Immature natural killer cell (primary cell): ENCODE measurements at regions not wholly inside any gene's neighbourhood (a gene's known extent, or its start where the extent isn't known, plus 50 kb on each side); places are given as distances from the start of the nearest gene placed in this dataset.

Experiments used
- DNase-seq, 3 donors: peaks; one replicate each; pipeline ENCODE4 v3.0.0; 2022; ENCODE audit warnings: mixed read lengths in 1 of 3
- H3K27ac Mint-ChIP-seq, 6 donors: one replicate each; pipeline ENCODE4 v1.8.0; 2020; ENCODE audit warnings: mixed read lengths in 6 of 6, mild to moderate bottlenecking in 5 of 6, inconsistent platforms in 4 of 6, moderate library complexity in 3 of 6
- H3K27me3 Mint-ChIP-seq, 3 donors: one replicate each; pipeline ENCODE4 v1.8.0; 2020 to 2021; ENCODE audit warnings: low read depth in 3 of 3, mild to moderate bottlenecking in 3 of 3, mixed read lengths in 3 of 3, moderate library complexity in 3 of 3, inconsistent platforms in 1 of 3
- H3K36me3 Mint-ChIP-seq, 3 donors: one replicate each; pipeline ENCODE4 v1.8.0; 2020; ENCODE audit warnings: mixed read lengths in 3 of 3, inconsistent platforms in 2 of 3, mild to moderate bottlenecking in 2 of 3
- H3K4me1 Mint-ChIP-seq, 2 donors: one replicate each; pipeline ENCODE4 v1.8.0; 2020; ENCODE audit warnings: inconsistent platforms in 2 of 2, mild to moderate bottlenecking in 2 of 2, mixed read lengths in 2 of 2, moderate library complexity in 1 of 2
- H3K4me3 Mint-ChIP-seq, 5 donors: one replicate each; pipeline ENCODE4 v1.8.0; 2020; ENCODE audit warnings: mild to moderate bottlenecking in 5 of 5, mixed read lengths in 5 of 5, inconsistent platforms in 3 of 5, moderate library complexity in 3 of 5
- H3K9me3 Mint-ChIP-seq, 6 donors: one replicate each; pipeline ENCODE4 v1.8.0; 2020; ENCODE audit warnings: mild to moderate bottlenecking in 6 of 6, mixed read lengths in 6 of 6, inconsistent platforms in 4 of 6, moderate library complexity in 3 of 6

DNA sequence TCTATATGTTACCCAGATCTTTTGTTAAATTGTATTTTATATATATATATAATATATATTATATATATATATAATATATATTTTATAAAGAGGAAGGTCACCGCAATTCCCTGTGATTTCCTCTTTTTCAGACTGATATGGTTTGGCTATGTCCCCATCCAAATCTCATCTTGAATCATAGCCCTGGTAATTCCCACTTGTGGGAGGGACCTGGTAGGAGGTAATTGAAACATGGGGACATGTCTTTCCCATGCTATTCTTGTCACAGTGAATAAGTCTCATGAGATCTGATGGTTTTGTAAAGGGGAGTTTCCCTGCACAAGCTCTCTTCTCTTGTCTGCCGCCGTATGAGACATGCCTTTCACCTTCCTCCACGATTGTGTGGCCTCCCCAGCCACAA, 157.6 kb downstream of the RAB38 start:
- Mint-ChIP-seq H3K27me3 (peaks cover 0 to 4% (median 0%) of the 10 kb centered on the region in 3 donors), H3K36me3 (no peaks in the 10 kb centered on the region), H3K4me3 (no peak overlapping the region), H3K4me1 (no peaks in the 10 kb centered on the region), H3K27ac (no peak overlapping the region), H3K9me3 (no peaks in the 10 kb centered on the region)
- no peak for DNase-seq

DNA sequence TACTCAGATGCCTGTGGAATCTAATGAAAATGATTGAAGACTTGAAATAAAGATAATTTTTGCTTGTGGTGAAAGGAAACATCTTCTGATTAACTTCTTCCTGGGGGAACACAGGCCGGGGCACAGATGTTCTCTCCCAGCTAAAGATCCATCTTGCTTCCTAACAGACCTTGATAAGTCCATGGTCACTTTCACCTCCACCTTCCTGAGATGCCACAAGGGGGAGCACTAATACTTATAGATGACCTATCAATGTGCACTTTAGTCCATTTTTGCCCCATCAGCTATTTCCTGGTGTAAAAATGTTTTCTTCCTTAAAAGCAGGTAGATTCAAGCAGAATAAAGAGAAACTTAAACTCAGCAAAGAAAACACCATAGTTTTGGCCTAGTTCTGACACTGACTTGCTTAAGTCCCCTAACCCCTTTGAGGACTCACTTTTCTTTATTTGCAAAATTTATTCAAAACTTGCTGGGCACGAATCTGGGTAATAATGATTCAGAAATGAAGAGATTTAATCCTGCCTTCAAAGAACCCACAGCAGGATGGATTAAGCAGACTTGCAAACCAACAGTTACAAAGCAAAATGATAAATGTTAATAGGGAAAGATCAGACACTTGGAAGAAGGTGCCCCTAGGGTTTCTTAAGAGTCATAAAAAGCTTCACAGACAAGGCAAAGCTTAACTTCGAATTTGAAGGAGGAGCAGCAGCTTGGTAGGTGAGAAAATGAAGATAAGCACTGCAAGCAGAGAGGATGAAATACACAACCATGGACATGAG, 158.7 kb downstream of the RAB38 start:
- Mint-ChIP-seq H3K4me1 (no peaks in the 10 kb centered on the region), H3K9me3 (no peaks in the 10 kb centered on the region), H3K4me3 (no peak overlapping the region), H3K36me3 (no peaks in the 10 kb centered on the region), H3K27ac (no peak overlapping the region), H3K27me3 (no peaks in the 10 kb centered on the region)
- peak; percentile 46 to 59 (median 54) for DNase-seq

DNA sequence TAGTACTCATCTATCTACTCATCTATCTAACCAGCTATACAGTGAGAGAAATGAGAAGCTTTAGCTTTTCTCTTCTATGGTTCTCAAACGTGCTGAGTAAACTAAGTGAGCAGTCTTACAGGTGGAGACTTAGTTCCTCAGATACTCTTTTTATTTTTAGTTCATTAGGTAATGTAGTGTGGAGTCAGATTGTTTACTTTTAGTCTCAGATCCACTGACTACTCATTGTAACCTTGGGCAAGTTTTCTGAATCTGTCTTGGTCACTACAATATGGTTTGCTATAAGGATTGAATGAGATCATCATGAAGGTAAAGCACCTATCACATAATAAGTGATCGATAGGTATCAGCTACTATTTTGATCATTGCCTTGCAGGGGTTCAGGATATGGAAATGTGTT, 160.1 kb downstream of the RAB38 start:
- H3K4me3 Mint-ChIP-seq: no peak overlapping the region
- no peaks in the 10 kb centered on the region for H3K4me1 Mint-ChIP-seq
- no peaks in the 10 kb centered on the region for H3K27me3 Mint-ChIP-seq
- H3K9me3 Mint-ChIP-seq: no peaks in the 10 kb centered on the region
- H3K36me3 Mint-ChIP-seq: no peaks in the 10 kb centered on the region
- DNase-seq: no peak
- no peak overlapping the region for H3K27ac Mint-ChIP-seq

DNA sequence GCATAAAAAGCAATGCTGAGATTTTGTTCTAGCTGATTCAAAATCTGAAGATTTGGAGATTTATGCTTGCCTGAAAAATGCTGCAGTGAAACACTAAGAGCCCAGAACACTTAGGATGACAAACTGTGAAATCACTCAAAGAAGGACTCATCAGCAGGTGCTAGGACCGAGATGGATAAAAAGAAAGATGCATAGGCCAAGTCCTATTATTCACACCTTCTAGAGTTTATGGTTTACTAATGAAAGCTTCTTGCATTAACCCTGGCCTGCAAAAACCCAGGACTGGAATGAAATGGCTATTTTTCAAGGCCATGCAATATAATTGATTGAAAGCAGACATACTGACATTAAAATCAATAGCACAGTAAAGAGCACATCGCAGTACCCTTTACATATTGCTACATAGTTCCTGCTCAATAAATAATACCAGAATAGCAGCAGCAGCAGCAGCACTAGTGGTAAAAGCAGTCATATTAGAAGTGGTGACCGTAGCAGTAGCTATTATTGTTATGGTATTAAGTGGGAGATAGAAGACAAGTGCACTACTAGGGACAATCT, 161.7 kb downstream of the RAB38 start:
- no peak for DNase-seq
- H3K4me1 Mint-ChIP-seq: no peaks in the 10 kb centered on the region
- H3K36me3 Mint-ChIP-seq: no peaks in the 10 kb centered on the region
- no peak overlapping the region for H3K27ac Mint-ChIP-seq
- H3K27me3 Mint-ChIP-seq: no peaks in the 10 kb centered on the region
- H3K9me3 Mint-ChIP-seq: no peaks in the 10 kb centered on the region
- H3K4me3 Mint-ChIP-seq: no peak overlapping the region

DNA sequence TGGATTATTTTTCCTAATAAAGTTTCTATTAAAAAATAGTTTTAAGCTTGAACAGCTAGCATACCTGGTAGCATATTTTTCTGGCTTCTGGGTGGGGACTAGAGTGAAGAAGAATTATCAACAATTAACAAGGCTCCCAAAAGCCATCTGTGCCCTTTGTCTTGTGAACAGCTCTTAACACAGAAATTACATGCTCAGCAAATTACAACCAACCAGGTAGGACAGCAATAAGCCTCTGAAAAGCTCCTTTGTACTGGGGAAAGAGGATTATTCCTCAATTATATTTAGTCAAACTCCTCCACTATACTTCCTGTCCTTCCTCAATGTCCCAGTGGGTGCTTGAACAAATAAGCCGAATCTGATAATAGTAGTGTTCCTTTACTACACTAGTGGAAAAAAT, 162.8 kb downstream of the RAB38 start:
- H3K27me3 Mint-ChIP-seq: no peaks in the 10 kb centered on the region
- no peaks in the 10 kb centered on the region for H3K36me3 Mint-ChIP-seq
- H3K4me3 Mint-ChIP-seq: no peak overlapping the region
- H3K4me1 Mint-ChIP-seq: no peaks in the 10 kb centered on the region
- H3K9me3 Mint-ChIP-seq: no peaks in the 10 kb centered on the region
- H3K27ac Mint-ChIP-seq: no peak overlapping the region
- no peak for DNase-seq

DNA sequence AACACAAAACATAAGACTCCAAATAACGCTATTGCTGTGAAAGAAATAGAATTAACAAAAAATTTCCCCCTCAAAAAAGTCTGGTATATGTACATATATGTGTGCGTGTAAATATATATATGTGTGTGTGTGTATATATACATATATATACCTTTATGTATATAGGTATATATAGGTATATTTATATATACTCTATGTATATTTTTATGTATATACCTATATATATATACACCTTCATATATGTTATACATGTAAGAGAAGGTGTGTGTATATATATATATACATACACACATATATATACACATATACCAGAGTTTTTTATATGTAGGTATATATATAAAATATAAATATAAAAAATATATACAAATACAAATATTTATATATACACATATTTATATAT, 199.2 kb downstream of the RAB38 start:
- peaks cover 0 to 1% (median 0%) of the 10 kb centered on the region in 6 donors for H3K9me3 Mint-ChIP-seq
- no peak overlapping the region for H3K4me3 Mint-ChIP-seq
- no peak for DNase-seq
- H3K27ac Mint-ChIP-seq: no peak overlapping the region
- no peaks in the 10 kb centered on the region for H3K4me1 Mint-ChIP-seq
- H3K36me3 Mint-ChIP-seq: no peaks in the 10 kb centered on the region
- peaks cover 0 to 6% (median 2%) of the 10 kb centered on the region in 3 donors for H3K27me3 Mint-ChIP-seq

DNA sequence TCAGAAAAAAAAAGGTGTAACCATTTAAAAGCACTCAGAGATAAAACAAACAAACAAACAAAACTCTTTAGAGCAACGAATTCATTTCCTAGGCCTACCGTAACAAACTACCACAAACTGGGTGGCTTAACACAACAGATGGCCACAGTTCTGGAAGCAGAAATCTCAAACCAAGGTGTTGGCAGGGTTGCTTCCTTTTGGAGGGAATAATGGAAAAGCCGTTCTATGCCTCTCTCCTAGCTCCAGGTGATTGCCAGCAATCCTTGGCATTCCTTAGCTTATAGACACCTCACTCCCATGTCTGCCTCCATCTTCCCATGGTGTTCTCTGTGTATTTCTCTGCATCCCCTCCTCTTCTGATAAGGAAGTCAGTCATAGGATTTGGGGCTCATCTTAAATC, 200.4 kb downstream of the RAB38 start:
- H3K9me3 Mint-ChIP-seq: peaks cover 0 to 3% (median 0%) of the 10 kb centered on the region in 6 donors
- no peak overlapping the region for H3K27ac Mint-ChIP-seq
- H3K4me1 Mint-ChIP-seq: no peaks in the 10 kb centered on the region
- DNase-seq: no peak
- peaks cover 0 to 6% (median 2%) of the 10 kb centered on the region in 3 donors for H3K27me3 Mint-ChIP-seq
- H3K4me3 Mint-ChIP-seq: no peak overlapping the region
- no peaks in the 10 kb centered on the region for H3K36me3 Mint-ChIP-seq

DNA sequence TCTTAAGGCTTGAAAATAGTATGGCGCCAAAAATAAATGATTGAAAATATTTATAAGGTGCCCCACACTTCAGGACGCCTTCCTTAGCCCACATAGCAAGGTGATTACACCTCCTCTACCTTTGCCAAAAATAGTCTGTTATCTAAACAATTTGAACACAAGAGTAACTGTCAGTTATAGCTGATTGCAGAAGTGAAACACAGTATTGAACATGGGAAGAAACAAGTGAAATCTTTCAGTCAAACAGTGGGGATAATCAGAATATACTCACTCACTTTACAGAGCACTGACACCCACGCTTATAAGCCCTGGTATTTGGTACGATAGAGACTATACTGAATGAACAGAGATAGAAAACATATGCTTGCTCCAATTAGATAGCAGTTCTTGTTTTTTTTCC, 203.1 kb downstream of the RAB38 start:
- Mint-ChIP-seq H3K36me3 (no peaks in the 10 kb centered on the region), H3K27me3 (peaks cover 0 to 6% (median 2%) of the 10 kb centered on the region in 3 donors), H3K4me1 (no peaks in the 10 kb centered on the region), H3K27ac (no peak overlapping the region), H3K9me3 (peaks cover 0 to 4% (median 0%) of the 10 kb centered on the region in 6 donors), H3K4me3 (no peak overlapping the region)
- no peak for DNase-seq

DNA sequence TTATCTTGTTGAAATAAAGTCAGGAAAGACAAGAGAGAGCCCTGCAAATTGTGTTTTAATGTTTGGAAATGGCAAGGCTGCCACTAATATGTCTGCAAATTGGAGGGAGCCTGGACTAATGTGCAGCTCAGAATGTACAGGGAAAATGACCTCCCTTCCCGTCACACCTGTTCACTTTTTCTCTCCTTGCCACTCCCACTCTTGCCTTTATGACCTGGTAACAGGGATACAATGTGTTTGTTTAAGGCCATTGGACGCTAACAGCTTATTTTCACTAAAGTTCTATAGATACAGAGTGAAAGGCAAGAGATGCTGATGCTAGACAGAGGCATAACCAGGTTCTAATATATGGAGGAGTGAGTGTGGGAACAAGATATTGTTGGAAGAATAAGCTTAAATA, 203.9 kb downstream of the RAB38 start:
- Mint-ChIP-seq H3K4me3 (no peak overlapping the region), H3K27me3 (peaks cover 0 to 6% (median 2%) of the 10 kb centered on the region in 3 donors), H3K27ac (no peak overlapping the region)

DNA sequence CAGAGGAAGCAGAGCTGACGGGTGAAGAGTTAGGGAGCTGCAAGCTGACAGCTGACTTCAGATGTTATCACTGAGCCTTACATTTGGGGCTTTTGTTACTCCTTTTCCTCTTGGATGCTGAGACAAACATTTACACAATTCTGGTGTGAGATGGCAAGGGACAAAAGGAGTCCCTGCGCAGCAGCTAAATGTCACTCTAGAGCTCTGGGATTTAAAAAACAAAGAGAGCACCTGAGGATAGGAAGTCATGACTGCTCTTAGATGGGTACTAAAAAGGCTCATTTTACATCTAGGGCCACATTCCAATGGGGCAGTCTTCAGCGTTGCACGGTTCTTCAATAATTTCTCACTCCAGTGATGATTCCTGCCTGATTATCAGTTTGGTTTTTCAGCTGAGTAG, 204.5 kb downstream of the RAB38 start:
- Mint-ChIP-seq H3K36me3 (no peaks in the 10 kb centered on the region), H3K4me3 (no peak overlapping the region), H3K27me3 (peaks cover 0 to 6% (median 2%) of the 10 kb centered on the region in 3 donors), H3K9me3 (peaks cover 0 to 4% (median 0%) of the 10 kb centered on the region in 6 donors), H3K27ac (no peak overlapping the region), H3K4me1 (no peaks in the 10 kb centered on the region)
- DNase-seq: no peak

More for the DNA sequence above, 203.9 kb downstream of the RAB38 start:
- H3K4me1 Mint-ChIP-seq: no peaks in the 10 kb centered on the region
- DNase-seq: no peak
- no peaks in the 10 kb centered on the region for H3K36me3 Mint-ChIP-seq
- peaks cover 0 to 4% (median 0%) of the 10 kb centered on the region in 6 donors for H3K9me3 Mint-ChIP-seq

DNA sequence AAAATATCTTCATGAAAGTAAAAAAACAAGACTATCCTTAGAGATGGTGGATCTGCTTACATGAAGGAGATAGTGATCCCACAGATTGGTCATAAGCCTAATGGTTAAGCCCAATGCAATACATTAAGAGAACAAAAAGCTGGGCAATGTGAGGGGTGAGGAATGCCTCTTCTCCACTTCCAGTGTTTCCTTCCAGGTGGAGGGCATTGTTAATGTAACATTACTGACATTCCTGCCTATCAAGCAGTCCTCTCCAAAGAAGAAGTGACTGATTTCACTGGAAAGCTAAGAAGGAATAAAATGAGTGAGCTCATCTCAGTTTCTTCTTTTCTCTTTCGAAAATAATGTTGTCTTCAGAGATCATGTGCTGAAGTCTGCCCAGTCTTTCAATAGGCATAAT, 207.8 kb downstream of the RAB38 start:
- H3K9me3 Mint-ChIP-seq: peaks cover 0 to 4% (median 0%) of the 10 kb centered on the region in 6 donors
- H3K27me3 Mint-ChIP-seq: no peaks in the 10 kb centered on the region
- no peak for DNase-seq
- no peaks in the 10 kb centered on the region for H3K4me1 Mint-ChIP-seq
- no peak overlapping the region for H3K27ac Mint-ChIP-seq
- no peak overlapping the region for H3K4me3 Mint-ChIP-seq
- no peaks in the 10 kb centered on the region for H3K36me3 Mint-ChIP-seq

DNA sequence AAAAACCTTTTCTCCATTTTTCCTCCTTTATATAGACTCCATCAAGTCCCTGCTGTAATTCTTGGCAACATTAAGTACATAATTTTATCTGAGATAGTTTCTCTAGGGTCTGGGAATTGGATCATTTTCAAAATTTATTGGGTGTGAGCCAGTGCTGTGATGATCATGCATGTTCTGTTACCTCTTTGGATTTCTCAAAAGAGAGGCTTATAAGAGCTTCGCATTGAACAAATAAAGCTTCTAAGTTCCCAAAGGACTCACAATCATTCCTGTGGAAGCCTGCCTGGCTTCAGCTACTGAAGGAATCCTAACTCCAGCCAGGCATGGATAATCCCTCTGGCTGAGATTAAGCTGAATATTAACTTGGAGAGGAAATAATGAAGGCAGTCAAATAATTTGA, 208.5 kb downstream of the RAB38 start:
- peaks cover 0 to 4% (median 0%) of the 10 kb centered on the region in 3 donors for H3K27me3 Mint-ChIP-seq
- no peak overlapping the region for H3K27ac Mint-ChIP-seq

DNA sequence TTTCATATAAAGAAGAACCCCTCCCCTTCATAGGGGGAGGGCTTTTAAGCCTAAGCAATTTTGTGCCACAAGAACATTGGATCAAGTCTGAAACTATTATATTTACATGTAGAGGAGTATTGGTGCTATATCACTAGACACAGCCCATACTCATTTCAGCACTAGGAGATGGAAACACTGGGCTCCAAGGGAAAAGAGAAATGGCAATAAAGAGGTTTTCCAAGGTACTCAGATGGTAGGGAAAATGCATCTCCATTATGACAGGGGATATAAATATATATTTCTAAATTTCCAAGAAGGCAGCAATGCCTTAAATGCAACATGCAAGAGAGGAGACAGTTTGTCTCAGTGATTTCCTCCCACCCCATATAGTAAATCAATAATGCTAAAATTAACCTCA, 209.0 kb downstream of the RAB38 start:
- Mint-ChIP-seq H3K27ac (no peak overlapping the region), H3K36me3 (no peaks in the 10 kb centered on the region), H3K4me1 (no peaks in the 10 kb centered on the region), H3K4me3 (no peak overlapping the region), H3K27me3 (peaks cover 0 to 4% (median 0%) of the 10 kb centered on the region in 3 donors), H3K9me3 (peaks cover 0 to 4% (median 0%) of the 10 kb centered on the region in 6 donors)
- no peak for DNase-seq

More for the DNA sequence above, 208.5 kb downstream of the RAB38 start:
- H3K4me1 Mint-ChIP-seq: no peaks in the 10 kb centered on the region
- DNase-seq: no peak
- peaks cover 0 to 4% (median 0%) of the 10 kb centered on the region in 6 donors for H3K9me3 Mint-ChIP-seq
- H3K4me3 Mint-ChIP-seq: no peak overlapping the region
- H3K36me3 Mint-ChIP-seq: no peaks in the 10 kb centered on the region

DNA sequence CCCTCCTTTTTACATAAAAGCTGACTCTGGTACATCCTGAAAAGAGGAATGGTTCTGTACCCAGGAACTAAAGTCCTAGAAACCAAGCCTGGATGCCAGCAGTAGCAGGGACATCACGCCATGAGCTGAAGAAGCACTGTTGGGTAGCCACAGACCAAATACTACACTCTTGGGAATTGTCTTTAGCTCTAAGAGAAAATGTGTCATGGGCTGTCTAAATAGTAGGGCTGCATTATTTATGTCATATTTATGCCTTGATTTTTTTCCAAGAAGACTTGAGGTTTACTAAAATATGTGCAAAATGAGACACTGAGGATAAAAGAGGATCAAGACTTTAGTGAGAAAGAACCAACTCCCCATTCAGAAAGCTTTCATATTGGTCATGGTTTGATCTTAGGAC, 213.6 kb downstream of the RAB38 start:
- Mint-ChIP-seq H3K27me3 (peaks cover 0 to 4% (median 0%) of the 10 kb centered on the region in 3 donors), H3K36me3 (no peaks in the 10 kb centered on the region), H3K4me1 (no peaks in the 10 kb centered on the region), H3K27ac (no peak overlapping the region), H3K4me3 (no peak overlapping the region), H3K9me3 (no peaks in the 10 kb centered on the region)
- no peak for DNase-seq

DNA sequence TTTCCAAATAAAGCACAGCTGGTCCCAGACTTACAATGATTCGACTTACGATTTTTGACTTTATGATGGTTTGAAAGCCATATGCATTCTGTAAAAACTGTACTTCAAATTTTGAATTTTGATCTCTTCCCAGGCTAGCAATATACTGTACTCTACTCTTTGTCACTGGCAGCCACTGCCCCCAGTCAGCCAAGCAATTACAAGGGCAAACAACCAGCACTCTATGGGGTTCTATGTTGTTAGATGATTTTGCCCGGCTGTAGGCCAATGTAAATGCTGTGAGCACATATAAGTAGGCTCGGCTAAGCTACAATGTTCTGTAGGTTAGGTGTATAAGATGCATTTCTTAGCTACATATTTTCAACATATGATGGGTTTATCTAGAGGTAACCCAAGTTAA, 217.3 kb downstream of the RAB38 start:
- Mint-ChIP-seq H3K27me3 (peaks cover 0 to 4% (median 2%) of the 10 kb centered on the region in 3 donors), H3K4me1 (no peaks in the 10 kb centered on the region), H3K36me3 (no peaks in the 10 kb centered on the region), H3K9me3 (no peaks in the 10 kb centered on the region), H3K27ac (no peak overlapping the region), H3K4me3 (no peak overlapping the region)
- DNase-seq: no peak
